GM21360 (cell line): ENCODE measurements at regions not wholly inside any gene's neighbourhood (a gene's known extent, or its start where the extent isn't known, plus 50 kb on each side); places are given as distances from the start of the nearest gene placed in this dataset.

ENCODE experiments used
- ATAC-seq: cut with Tn5 transposase; IDR thresholded peaks from one replicate; pipeline ENCODE4 v1.9.1; 2021; ENCODE audit warnings: mild to moderate bottlenecking, moderate library complexity; ENCODE audit not compliant: unreplicated experiment

- ATAC-seq, result no peak
Measured at GRCh38 chr2:15038366-15039364, 406.1 kb downstream of the LRATD1 start.

- ATAC-seq, result no peak
Measured at GRCh38 chr2:15040429-15041084, 408.0 kb downstream of the LRATD1 start.

GRCh38 chr2:15041429-15041837 is 408.9 kb downstream of the LRATD1 start:
- no peak for ATAC-seq

- no peak for ATAC-seq
Measured at GRCh38 chr2:15042801-15043217, 410.3 kb downstream of the LRATD1 start.

GRCh38 chr2:15043336-15044058 is 411.0 kb downstream of the LRATD1 start:
- no peak for ATAC-seq

GRCh38 chr2:15045054-15045453 is 412.5 kb downstream of the LRATD1 start:
- no peak for ATAC-seq

- ATAC-seq, result no peak
Measured at GRCh38 chr2:15047184-15047583, 414.7 kb downstream of the LRATD1 start.

- no peak for ATAC-seq
Measured at GRCh38 chr2:15048000-15048399, 415.5 kb downstream of the LRATD1 start.

- no peak for ATAC-seq
Measured at GRCh38 chr2:15049096-15049993, 416.8 kb downstream of the LRATD1 start.

- ATAC-seq, result no peak
Measured at GRCh38 chr2:15050483-15050882, 418.0 kb downstream of the LRATD1 start.

GRCh38 chr2:15053542-15053941 is 421.0 kb downstream of the LRATD1 start:
- ATAC-seq, result no peak

GRCh38 chr2:15058015-15058720 is 425.7 kb downstream of the LRATD1 start:
- peak; percentile 69 for ATAC-seq

GRCh38 chr2:15058721-15059157 is 426.2 kb downstream of the LRATD1 start:
- ATAC-seq, result no peak

- no peak for ATAC-seq
Measured at GRCh38 chr2:15059870-15060512, 427.5 kb downstream of the LRATD1 start.

GRCh38 chr2:15061268-15061667 is 428.8 kb downstream of the LRATD1 start:
- no peak for ATAC-seq

GRCh38 chr2:15066138-15066537 is 433.6 kb downstream of the LRATD1 start:
- ATAC-seq, result no peak

- ATAC-seq, result no peak
Measured at GRCh38 chr2:15069149-15069548, 436.6 kb downstream of the LRATD1 start.

- ATAC-seq, result no peak
Measured at GRCh38 chr2:15072836-15073235, 440.3 kb downstream of the LRATD1 start.

- ATAC-seq, result no peak
Measured at GRCh38 chr2:15073664-15074063, 441.1 kb downstream of the LRATD1 start.
